ENCODE measurements at regions not wholly inside any gene's neighbourhood (a gene's known extent, or its start where the extent isn't known, plus 50 kb on each side); places are given as distances from the start of the nearest gene placed in this dataset.
A peak's percentile ranks its signal among the peaks of the same experiment; 100 is the strongest.
"Not testable (repeated sequence)": the region's sequence is repeated elsewhere in the genome, so short reads cannot be mapped to it uniquely, and the experiment has no call there.

DNA sequence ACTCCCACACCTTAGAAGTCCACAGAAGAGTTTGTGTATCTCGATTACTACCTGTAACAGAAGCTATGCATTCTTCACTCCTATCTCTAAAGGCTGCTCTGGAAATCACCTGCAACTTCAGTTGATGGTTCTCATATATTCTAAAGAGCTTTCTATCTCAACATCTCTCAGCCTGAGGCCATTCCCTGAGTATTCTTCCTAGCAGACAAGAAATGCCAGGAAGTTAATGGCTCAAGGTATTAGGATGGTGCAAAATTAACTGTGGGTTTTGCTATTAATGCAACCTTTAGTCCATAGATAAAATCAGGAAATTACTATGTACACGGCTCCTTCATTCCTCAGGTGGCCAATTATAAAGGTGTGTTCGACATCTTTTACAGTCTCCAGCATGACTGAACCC lies 290.1 kb downstream of the ZNF716 start:
- DNase-seq (ENCODE audit: low spot score); intact Hi-C loops (cut with DNase I): not testable (repeated sequence)

DNA sequence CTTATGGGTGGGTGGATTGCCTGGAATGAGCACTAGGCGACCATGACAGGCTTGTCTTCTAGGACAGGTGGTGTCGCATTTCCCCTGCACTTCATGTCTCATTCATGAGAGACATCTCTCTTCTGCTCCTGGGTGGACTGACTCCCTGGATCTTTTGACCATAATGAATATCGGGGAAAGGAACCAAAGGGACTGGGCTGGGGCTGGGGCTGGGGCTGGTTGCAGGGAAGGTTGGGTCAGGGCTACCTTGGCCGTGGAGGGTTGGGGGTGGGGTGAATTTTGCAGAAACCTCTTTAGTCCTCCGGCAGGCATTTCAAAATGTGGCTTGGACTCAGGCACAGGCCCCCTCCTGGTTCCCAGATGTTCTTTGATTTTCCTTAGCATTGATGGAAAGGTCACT lies 319.2 kb downstream of the ZNF716 start:
- intact Hi-C loops (cut with DNase I): no loop called here
- no peak for DNase-seq (ENCODE audit: low spot score)

DNA sequence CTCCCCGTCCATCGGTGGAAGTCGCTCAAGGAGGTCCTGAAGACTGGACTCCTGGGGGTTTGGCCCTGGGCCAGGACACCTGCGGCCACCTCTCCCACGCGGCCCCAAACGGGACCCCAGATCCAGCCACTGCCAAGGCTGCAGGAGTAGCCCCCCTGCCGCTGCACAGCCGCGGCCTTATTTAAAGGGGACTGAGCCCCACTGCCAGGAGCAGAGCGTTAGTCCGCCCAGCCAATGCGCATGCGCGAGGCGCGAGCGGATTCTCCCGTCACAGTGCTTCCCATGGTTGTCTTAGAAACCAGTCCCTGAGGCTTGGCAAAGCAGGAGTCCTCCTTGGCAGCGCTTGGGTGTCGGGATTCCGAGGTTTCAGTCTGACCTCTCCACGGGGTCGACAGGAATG lies 320.0 kb downstream of the ZNF716 start:
- intact Hi-C loops (cut with DNase I): no loop called here
- no peak for DNase-seq (ENCODE audit: low spot score)

DNA sequence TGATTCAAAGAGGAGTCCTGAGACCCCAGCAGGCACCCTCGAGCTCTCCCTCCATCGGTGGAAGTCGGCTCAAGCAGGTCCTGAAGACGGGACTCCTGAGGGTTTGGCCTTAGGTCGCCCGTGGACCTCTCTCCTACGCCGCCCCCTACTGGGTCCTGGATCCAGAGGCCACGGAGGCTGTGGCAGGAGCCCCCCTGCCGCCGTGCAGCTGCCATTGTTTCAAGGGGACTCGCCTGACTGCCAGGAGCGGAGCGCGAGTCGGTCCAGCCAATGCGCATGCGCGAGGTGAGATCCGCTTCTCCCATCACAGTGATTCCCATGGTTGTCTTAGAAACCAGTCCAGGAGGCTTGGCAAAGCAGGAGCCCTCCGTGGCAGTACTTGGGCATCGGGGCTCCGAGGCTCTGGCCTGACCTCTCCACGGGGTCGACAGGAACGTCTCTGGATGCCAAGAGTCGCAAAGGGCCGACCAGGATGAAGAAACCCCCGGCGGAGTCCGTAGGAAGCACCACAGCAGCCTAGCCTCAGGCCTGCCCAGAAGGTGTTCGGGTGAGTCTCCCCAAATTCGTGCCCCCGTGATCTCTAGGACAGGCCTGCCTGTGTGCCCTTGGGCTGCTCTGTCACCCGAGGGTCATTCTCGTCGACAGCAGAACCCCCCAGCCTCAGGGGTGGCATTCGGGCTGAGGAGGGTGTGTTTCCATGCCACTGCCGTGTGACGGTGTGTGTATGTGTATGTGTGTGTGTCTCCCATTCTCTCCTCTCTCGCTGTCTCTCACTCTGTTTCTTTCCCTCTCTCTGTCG lies 322.3 kb downstream of the ZNF716 start:
- DNase-seq (ENCODE audit: low spot score): no peak
- intact Hi-C loops (cut with DNase I): no loop called here

DNA sequence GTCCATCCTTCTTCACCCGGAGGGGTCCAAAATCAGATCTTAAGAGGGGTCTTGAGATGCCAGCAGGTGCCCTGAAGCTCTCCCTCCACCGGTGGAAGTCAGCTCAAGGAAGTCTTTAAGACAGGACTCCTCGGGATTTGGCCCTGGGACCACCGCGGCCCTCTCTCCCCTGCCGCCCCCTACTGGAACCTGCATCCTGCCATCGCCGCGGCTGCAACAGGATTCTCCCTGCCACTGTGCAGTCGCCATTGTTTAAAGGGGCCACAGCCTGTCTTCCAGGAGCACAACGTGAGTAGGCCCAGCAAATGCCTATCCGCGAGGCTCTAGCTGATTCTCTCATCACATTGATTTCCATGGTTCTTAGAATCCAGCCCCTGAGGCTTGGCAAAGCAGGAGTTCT lies 324.3 kb downstream of the ZNF716 start:
- DNase-seq (ENCODE audit: low spot score): no peak
- intact Hi-C loops (cut with DNase I): no loop called here

DNA sequence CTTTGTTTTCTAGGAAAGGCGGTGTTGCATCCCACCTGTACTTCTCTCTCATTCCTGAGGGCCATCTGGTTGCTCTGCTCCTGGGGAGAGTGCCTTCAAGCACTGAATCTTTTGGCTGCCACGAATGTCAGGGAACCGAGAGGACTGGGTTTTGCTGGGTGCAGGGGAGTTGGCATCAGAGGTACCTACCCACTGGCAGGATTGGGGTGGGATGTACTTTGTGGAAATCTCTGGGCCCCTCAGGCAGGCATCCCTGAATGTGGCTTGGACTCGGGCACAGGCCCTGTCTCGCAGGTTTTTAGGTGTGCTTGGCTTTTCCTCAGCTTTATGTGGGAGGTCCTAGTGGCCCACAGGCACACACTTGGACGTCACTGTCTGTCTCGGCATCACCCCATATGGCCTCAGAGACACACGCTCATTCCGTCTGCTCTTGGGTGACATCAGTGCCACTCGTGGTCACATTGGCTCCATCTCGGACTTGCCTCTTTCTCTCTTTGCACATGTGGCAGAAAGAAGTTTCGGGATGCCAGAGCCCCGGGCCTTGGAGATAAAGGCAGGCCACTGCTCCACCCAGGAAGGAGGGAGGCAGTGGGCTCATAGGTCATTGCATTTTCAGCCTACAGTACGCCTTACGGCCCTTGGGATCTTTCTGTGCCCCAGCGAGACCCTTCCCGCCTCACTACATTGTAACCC lies 325.6 kb downstream of the ZNF716 start:
- DNase-seq (ENCODE audit: low spot score): no peak
- intact Hi-C loops (cut with DNase I): no loop called here

DNA sequence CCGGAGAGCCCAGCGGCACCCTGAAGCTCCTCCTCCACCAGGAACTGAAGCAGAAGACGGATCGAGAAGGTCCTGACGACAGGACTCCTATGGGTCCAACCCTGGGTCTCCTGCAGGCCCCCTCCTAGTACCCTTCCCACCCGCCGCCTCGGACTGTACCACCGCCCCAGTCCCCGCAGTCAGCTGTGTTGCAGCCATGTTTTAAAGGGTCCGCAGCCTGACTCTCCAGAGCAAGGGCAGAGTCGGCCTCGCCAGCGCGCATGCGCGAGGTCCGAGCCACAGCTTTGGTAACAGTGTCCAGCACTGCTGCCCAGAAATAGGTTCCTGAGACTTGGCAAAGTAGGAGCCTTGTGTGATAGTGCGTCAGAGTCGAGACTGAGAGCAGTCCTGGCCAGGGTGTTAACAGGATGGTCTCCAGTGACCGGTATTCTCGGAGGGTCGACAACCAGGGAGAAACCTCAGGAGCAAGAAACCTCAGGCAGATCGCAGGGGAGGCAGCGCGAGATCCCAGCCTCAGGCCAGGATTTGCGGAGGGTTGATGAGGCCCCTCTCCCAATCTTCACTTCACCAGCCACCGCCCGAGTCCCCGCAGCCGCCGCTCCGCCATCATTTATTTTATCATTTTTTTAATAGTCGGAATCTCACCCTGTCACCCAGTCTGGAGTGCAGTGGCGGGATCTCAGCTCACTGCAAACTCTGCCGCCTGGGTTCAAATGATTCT lies 326.3 kb downstream of the ZNF716 start:
- DNase-seq (ENCODE audit: low spot score); intact Hi-C loops (cut with DNase I): not testable (repeated sequence)

DNA sequence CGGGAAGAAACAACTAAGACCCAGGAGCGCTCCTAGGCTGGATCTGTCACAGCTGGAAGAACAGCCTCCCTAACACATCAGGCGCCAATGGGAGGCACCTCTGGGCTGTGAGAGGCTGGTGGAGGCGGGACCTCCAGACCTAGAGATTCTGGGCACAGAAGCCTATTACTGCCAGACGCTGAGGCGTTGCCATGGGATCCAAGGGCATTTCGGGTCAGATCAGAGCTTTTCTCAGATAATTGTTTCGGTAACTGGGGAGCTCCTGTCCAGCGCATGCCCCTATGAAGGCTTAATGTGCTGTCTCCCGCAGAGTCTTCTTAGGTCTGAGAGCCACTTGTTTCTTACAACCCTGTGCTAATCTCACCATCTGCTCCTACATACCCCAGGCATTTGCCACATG lies 339.2 kb downstream of the ZNF716 start:
- intact Hi-C loops (cut with DNase I): no loop called here
- no peak for DNase-seq (ENCODE audit: low spot score)

DNA sequence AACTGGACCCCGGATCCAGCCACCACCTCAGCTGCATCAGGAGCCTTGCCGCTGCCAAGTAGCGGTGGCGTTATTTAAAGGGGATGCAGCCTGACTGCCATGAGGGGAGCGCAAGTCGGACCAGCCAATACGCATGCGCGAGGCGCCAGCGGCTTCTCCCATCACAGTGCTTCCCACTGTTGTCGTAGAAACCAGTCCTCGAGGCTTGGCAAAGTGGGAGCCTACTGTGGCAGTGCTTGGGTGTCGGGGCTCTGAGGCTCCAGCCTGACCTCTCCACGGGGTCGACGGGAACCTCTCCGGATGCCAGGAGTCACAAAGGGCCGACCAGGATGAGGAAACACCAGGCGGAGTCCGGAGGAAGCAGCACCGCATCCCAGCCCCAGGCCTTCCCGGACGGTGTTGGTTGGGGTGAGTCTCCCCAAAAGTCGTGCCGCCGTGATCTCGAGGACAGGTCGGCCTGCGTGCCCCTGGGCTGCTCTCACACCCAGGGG lies 369.6 kb downstream of the ZNF716 start:
- no peak for DNase-seq (ENCODE audit: low spot score)
- intact Hi-C loops (cut with DNase I): no loop called here

DNA sequence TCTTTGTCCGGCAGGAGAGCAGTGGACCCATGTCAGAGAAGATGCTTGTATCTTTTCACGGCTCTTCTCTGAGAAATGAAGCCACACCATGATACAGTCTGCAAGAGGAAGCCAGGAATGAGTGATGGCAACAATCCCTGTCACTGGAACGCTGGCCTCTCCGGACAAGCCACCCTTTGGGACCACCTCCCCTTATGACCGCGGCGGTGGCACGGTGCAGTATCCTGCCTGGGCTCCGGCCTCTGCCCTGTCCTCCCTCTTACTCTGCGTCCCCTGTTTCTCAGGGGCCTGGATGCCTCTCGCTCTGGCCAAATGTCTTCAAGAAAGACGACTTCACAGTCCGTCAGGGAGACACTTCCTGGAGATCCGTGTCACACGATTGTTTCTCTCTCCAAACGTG lies 370.5 kb downstream of the ZNF716 start:
- intact Hi-C loops (cut with DNase I): no loop called here
- no peak for DNase-seq (ENCODE audit: low spot score)

DNA sequence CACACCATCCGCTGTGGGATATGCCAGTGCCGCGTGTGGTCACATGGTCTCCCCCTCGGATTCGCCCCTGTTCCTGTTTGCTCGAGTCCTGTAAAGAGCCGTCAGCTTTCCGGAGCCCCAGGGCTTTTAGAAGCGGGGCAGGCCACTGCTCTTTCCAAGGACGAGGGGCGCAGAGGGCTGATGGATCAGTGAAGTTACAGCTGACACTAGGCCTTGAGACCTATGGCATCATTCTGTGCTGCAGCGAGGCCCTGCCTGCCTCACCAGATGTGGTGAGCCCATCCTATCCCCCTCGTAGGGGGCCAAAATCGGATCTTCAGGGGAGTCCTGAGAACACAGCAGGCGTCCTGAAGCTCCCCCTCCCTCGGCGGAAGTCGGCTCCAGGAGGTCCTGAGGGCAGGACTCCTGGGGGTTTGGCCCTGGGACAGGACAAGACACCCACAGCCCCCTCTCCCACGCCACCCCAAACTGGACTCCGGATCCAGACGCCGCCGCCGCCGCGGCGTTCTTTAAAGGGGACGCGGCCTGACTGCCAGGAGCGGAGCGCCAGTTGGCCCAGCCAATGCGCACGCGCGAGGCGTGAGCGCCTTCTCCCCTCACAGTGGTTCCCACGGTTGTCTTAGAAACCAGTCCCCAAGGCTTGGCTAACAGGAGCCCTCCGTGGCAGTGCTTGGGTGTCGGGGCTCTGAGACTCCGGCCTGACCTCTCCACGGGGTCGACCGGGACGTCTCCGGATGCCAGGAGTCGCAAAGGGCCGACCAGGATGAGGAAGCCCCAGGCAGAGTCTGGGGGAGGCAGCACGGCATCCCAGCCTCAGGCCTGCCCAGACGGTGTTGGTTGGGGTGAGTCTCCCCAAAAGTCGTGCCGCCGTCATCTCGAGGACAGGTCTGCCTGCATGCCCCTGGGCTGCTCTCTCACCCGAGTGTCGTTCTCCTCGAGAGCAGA lies 371.7 kb downstream of the ZNF716 start:
- DNase-seq (ENCODE audit: low spot score): no peak
- intact Hi-C loops (cut with DNase I): no loop called here

DNA sequence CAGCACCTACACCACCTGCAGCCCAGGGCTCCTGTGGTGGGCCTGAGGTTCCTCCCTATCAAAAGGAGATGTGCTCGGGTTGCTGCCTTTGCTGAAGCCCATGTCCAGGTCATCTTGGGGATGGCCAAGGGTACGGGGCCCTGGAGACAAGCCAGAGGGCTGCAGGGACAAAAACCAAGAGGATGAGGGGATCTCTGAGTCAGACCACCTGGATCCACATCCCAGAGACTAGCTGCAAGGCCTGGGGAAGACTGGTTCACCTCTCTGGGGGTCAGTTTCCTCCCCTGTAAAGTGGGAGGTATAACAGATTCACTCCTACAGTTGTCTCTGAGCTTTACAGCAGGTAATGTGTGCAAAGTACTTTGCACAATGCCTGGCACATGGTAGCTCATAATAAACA lies 376.6 kb downstream of the ZNF716 start:
- DNase-seq (ENCODE audit: low spot score); intact Hi-C loops (cut with DNase I): not testable (repeated sequence)

DNA sequence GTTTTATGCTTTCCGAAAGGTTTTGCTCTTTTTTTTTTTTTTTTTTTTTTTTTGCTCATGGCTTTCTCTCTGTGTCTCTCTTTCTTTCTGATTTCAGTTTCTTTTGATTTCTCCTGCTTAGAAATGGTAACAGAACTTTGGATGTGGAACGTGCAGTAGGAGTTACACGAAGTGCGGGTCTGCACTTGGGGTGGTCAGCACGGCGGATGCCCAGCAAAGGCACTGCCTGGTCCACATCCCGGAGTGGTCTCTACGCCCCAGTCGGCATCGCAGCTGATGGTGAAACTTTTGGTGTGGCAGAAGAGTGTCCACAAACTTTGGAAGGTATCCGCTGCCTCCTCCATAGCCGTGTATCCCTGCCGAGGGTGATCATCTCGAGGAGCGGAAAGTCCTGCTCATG lies 385.2 kb downstream of the ZNF716 start:
- intact Hi-C loops (cut with DNase I); DNase-seq (ENCODE audit: low spot score): not testable (repeated sequence)

DNA sequence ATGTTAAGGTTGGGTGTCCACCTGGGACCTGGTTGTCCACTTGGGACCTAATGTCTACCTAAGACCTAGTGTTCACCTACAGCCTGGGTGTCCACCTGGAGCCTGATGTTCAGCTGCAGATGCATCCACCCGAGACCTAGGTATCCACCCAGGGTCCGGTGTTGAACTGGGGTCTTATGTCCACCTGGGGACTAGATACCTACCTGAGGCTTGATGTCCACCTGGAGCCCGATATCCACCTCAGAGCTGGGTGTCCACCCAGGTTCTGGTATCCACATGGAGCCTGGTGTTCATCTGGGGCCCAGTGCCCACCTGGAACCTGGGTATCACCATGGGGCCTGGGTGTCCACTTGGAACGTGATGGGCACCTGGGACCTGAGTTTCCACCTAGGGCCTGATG lies 389.2 kb downstream of the ZNF716 start:
- DNase-seq (ENCODE audit: low spot score); intact Hi-C loops (cut with DNase I): not testable (repeated sequence)

DNA sequence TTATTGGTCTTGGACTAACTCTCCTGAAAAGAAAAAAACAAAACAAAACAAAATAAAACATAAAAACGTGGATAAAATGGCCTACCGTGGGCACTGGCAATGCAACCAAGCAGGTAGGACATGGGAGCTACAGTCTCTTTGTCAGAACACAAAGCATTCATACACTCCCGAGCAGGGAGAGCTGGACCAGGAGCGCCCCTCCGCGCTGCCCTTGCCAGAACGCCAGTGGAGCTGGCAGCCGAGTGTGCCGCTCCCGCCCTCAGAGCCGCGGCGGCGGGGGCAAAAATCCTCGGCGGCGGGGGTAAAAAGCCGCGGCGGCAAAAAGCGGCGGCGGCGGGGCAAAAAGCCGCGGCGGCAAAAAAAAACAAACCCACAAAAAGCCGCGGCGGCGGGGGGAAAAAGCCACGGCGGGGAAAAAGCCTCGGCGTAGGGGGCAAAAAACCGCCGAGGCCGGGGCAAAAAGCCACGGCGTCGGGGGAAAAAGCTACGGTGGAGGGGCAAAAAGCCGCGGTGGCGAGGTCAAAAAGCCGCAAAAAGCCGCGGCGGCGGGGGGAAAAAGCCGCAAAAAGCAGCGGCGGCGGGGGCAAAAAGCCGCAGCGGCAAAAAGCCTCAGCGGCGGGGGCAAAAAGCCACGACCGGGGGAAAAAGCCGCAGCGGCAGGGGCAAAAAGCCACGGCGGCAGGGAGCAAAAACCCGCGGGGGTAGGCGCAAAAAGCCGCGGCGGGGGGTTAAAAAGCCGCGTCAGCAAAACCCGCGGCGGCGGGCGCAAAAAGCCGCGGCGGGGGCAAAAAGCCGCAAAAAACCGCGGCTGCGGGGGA lies 418.1 kb downstream of the ZNF716 start:
- no peak for DNase-seq (ENCODE audit: low spot score)
- intact Hi-C loops (cut with DNase I): no loop called here

DNA sequence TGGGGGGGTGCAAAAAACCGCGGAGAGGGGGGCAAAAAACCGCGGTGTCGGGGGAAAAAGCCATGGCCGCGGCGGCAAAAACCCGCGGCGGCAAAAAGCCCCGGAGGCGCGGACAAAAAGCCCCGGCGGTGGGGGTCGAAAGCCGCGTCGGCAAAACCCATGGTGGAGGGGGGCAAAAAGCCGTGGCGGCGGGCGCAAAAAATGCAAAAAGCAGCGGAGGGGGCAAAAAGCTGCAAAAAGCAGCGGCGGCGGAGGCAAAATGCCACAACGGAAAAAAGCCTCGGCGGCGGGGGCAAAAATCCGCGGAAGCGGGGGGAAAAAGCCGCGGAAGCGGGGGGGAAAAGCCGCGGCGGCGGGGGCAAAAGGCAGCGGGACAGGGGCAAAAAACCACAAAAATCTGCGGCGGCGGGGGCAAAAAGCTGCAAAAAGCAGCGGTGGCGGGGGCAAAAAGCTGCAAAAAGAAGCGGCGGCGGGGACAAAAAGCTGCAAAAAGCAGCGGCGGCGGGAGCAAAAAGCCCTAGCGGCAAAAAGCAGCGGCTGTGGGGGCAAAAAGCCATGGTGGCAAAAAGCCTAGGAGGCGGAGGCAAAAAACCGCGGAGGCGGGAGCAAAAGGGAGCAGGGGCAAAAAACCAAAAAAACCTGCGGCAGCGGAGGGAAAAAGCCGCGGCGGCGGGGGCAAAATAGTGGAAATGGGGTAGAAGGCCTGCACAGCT lies 418.9 kb downstream of the ZNF716 start:
- peak; percentile 67 for DNase-seq (ENCODE audit: low spot score)
- intact Hi-C loops (cut with DNase I): no loop called here
